HG03135 (cell line): ENCODE measurements at regions not wholly inside any gene's neighbourhood (a gene's known extent, or its start where the extent isn't known, plus 50 kb on each side); places are given as distances from the start of the nearest gene placed in this dataset.

Source experiments
- ATAC-seq: cut with Tn5 transposase; IDR thresholded peaks from one replicate; pipeline ENCODE4 v1.9.1; 2021; ENCODE audit warnings: mild to moderate bottlenecking, moderate library complexity; ENCODE audit not compliant: unreplicated experiment

DNA sequence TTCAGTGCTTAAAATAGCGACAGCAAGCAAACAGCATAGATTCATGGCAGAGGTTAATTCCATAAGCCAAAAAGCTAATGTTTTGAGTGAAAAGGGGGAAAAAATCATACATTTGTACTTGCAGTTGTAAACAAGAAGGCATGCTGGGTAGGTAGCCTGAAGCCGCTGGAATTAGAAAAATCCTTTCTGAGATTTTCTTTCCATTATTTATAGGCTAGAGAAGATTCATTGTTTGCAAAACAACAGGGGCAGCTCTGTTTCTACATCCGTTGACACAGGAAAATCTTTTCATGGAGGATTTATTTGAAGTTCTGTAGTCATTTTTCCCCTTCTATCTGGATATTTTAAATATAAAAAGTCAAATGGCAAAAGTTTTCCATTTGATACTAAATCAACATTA lies 843.9 kb downstream of the QKI start:
- no peak for ATAC-seq

DNA sequence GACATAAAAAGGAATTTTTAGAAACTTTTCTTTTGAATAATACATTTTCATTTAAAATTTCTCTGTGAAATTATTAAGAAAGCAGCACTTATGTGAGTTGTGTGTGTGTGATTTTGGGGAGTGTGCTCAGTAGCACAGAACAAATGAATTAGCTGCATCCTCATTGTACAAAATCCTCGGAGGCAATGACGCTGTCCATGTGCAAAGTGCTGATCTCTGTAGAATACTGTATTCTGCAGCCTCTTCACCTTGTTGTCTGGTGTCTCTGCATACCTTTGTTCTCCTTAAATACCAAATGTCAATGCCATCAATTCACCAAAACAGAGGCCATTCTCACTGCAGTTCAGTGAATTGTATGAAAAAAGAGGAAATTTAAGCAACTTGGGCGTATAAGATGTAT lies 838.4 kb downstream of the QKI start:
- no peak for ATAC-seq

DNA sequence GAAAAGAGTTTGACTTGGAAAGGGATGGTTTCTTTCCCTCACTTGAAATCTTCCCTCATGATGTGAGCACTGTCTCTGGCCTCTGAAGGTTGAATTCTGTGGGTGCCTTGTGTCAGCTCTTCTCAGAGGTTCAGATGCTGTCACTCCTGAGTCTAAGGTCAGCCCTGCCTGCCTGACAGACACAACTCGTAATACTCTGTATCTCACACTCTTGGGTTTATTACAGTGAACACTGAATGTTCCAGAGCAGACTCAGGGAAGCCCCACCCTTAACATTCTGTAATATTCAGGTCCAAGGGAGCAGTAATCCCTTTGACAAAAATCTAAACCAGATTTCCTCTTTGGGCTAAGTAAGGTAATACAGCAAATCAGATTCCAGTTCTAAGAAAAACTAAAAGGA lies 837.8 kb downstream of the QKI start:
- ATAC-seq: no peak

DNA sequence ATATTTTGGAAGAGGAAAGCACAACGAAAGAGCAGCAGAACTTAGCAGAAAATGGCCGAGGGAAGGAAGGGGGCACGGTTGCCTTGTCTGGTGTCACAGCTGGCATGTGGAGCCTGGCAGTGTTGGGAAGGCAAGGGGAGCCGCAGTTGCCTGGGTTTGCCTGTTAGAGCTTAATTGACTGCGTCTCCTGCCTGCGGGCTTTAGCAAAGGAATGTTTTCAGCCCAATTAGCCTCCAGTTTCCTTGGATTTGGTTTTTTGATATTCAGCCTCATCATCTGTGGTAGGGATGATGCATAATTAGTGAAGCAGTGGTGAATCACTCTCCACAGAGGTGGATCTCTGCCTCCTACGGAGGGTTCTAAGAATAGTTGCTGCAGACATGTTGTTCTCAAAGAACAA lies 832.6 kb downstream of the QKI start:
- no peak for ATAC-seq

DNA sequence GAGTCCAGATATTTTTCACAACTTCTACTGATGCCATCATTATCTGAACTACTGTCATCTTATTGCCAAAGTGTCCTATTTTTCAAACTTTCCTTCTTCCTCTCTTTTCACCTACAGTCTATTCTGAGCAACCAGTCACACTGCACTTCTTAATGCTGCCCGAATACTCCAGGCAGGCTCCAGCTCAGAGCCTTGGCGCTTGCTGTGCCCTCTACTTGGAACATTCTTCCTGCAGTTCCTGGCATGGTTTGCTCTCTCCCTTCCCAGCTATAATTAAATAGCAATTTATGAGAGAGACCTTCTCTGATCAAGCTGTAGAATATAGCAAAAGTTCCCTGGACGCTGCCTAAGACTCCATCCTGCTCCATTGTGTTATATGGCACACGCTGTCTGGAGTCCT lies 831.6 kb downstream of the QKI start:
- ATAC-seq: no peak

DNA sequence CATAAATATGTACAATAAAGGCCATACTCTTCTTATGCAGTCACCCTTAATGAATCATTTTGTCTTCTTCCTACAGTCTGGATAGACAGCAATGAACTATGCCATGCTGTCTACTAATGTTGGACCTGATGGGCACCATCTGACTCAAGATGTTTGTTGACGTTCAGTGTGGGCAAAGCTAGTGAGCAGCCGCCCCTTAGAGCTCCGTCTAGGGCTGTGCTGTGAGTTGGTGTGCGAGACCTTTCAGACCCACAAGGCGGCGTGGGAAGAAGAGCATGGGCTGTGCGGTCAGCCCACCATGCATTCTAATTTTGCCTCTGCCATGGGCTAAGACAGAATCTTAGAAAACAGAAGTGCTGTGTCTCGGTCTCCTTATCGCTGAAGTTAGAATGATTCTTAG lies 829.4 kb downstream of the QKI start:
- ATAC-seq: no peak

DNA sequence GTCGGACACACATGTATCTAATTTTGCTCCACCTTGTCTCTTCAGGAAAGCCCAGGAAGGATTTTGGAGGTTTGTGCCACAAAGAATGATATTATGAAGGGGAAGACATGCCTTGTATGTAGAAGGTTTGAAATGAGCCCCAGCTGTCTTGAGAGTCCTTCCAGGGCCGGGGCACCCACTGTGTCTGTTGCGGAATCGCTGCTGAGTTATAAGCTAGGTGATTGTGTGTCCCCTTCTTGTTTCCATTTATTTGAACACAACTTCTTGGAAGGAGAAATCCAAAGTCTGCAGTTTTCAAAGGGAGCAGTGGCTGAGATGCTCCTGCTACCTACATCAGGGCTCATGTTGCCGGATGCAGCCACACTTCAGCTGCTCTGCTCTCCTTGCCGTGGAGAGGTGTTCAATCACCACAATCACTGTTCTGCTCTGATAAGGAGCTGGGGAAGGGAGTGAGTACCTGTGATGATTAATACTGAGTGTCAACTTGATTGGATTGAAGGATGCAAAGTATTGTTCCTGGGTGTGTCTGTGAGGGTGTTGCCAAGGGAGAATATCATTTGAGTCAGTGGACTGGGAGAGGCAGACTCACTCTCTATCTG lies 828.6 kb downstream of the QKI start:
- ATAC-seq: no peak

DNA sequence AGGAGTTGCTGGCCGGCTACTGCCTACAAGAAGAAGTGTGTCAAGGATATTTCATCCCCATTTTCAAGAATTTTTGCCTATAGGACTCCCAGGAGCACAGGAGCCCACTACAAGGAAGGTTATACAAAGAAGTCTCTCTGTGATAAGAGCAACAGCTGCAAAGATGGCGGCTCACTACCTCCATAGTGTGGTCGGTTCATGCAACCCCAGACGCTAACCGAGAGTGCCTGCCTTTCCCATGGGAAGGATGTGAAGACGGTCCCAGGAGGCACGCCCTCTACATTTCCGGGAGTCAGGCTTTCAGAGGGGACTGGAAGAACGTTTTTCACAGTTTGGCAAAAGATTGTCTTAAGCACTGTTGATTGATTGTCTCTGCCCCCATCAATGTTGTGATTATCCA lies 816.3 kb downstream of the QKI start:
- no peak for ATAC-seq

DNA sequence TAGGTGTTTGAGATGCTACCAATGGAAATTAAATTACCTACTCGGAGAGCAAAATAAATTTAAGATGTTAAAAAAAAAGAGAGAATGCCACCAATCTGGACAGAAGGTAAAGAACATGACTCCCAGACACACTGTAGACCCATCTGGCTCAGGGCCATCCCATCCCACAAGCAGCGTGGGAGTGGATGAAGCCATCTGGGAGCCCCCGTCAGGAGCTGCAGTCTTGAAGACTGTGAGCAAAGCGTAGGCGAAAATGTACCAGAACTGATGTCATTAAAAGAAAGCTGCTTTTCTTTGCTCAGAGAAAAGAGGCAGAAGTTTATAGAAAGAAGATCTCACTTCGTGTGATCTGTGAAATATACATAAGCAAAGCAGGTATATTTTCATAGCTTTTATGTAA lies 815.7 kb downstream of the QKI start:
- ATAC-seq: no peak

DNA sequence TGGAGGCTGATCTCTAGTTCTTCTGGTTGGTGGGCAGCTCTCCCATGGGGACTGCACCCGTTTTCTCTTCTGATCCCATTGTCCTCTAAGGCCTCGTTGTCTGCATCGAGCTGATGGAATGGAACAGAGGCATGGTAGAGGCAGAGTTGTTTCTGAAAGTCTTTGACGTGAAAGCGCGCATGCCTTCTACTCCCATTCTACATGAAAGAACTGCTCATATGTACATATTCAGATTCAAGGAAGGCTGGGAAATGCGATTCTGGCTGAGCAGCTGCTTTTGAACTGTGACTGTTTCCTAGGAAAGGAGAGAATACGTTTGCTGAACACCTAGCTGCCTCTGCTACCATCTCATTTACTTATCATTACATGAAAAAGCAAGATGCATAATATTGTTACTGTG lies 815.2 kb downstream of the QKI start:
- ATAC-seq: no peak

DNA sequence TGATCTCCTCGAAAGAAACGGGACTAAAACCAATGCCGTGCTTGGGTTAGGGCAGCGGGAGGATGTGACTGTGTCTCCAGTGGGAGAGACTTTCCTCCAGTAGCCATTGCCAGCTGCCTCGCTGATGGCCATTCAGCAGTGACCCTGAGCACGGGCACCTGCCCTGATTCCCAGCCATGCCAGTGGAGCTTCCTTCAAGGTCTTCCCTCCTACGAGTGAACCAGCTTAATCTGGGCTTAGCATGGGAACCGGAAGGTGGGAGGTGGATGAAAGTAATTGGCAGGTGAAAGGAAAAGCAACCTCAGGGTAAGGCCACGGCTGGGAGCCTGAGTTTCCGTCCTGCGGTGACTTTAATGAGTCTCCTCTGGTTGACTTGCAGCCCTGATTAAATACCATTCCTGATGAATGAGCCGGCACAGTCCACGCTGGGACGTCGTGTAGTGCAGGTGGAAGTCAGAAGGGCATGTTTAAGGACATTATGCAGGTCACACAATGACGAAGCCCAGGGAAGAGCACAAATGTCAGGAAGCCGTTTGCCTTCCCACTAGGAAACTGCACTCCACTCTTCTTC lies 813.5 kb downstream of the QKI start:
- ATAC-seq: no peak

DNA sequence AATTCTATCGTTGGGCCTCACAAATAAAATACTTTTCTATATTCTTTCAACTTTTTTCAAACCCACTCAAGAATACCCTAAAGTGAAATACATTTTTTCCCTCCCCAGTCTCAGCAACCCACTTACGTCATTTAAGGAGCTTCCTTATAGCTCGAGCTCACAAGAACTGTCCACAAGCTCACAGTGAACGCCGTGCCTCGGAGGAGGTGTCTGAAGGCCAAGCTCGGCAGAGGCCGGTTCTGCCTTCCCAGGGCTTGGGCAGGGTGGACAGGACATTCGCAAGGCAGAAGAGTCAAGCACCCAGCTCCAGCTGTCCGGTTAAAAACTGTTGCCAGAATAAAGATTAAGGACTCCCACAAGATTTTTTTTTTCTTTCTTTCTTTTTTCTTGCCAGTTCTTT lies 802.3 kb downstream of the QKI start:
- no peak for ATAC-seq

DNA sequence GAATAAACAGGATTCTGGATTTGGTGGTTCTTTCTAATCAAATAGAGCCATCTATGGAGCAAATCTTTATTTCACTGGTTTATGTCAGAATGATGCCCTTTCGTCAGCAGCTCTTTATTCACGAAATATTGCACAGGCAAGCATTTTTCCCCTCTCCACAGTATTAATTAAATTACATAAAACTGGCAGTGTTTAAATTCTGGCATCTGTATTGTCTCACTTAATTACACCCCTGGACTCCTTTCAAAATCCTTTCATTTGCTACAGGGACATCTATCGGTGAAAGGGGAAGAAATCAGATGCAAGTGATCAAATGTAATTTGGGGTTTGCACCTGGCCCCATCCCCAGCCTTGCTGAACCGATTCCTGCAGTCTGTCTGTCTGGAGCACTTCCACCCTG lies 801.9 kb downstream of the QKI start:
- no peak for ATAC-seq

DNA sequence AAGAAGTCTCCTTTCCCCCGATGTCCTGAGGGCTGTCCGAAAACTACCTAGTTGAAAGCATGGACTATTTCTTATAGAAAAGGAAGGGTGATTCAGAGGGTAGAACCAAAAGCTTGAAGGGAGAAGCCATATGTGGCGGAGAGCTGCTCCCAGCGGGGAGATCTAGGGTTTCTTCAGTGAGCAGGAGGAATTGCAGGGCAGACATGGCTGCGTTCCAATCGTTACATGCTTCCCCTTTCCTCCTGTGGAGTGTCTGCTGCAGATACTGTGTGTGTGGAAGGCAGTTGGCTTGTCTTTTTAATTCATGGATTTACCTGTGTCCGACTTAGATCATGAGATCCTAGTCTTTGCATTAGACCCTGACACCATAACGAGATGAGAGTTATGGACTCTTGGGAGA lies 799.5 kb downstream of the QKI start:
- no peak for ATAC-seq

DNA sequence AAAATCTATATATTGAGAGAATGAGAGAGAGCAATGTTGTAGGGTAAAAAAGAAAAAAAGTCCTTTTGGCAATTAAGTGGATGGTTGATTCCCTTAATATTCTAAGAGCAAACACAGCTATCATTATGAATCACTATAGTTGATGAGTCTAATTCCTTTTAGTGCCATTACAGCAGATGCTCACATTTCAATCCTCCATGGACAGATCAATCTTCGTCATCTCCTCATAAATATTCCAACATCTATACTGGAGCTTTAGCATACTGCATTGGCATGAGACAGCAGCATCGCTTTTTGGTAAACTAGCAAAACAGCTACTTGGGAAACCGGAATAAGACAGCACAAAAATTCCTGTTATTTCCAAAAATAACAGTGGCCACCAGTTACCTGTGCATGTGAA lies 796.7 kb downstream of the QKI start:
- no peak for ATAC-seq

DNA sequence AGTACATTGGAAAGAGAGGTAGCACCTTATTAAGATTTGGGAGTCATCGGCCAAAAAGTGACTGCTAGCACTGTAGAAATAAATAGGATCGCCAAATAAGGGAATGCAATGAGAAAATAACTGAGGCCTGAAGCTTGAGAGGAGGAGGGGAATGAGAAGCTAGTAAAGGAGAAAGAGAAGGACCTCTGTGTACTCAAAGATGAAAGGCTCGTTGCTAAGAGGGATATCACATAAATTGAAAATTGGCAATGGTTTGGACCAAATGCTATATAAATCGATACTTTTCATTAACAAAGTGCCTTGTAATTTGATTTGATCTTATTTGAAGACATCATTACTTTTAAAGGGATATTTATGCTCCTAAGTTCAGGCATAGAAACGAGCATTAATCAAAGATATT lies 796.3 kb downstream of the QKI start:
- ATAC-seq: no peak

DNA sequence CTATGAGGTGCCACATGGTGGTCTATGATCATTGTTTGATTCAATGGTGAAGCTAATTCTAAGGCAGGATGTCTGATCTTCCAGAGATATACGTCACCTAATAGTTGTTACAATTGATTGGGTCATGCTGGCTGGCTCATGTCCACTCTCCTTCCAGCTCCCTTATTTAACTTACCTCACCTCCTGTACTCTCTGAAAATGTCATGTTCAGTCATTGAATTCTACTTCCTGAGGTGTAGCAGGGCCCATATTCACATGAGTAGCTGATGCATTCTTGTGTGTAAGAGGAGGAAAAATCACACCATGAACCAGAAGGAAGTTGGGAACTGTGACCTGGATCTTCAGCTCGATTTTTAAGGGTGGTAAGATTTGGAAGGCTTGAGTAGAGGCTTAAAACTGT lies 795.8 kb downstream of the QKI start:
- ATAC-seq: no peak

DNA sequence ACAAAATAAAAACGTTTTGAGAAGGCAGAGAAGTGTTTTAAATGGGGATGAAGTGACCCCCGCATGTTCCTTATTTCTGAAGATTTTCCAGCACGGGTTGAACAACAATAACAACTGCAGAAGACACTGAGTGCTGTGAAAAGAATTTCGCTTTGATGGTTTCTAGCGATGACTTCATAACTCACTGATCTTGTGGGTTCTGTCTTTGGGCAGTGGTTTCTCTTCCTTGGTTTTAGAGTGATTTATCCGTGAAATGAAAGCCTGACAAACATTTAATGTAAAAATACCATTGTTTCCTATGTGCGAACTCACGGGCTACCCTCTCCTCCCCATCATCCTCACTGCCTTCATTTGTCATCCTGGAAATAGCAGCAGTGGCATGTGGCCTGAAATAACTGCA lies 793.9 kb downstream of the QKI start:
- no peak for ATAC-seq

DNA sequence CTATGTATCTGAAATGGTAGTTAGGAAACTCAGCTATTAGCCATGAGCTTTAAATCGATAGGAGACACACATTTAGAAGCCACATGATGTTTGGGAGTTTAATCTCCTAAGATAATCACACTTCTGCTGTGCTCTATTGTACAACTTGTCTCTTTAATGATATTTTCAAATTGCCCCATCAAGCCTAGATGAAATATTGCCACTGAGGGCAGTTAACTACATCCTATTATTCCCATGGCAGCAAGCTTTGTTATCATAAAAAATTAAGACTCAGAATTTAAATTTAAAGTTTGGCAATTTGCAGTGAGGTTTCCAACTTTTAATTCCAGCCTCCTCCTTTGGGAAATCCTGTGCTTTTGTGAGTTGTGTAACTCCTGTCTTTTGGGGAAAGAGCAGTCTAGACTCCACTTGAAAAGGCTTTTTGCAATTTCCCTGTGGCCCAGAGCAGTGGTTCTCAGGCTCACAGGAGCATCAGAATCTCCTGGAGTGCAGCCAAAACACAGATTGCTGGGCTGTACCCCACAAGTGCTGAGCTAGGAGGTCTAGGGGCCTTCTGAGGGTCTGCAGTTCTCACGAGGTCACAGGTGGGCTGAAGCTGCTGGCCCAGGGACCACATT lies 792.4 kb downstream of the QKI start:
- ATAC-seq: no peak

DNA sequence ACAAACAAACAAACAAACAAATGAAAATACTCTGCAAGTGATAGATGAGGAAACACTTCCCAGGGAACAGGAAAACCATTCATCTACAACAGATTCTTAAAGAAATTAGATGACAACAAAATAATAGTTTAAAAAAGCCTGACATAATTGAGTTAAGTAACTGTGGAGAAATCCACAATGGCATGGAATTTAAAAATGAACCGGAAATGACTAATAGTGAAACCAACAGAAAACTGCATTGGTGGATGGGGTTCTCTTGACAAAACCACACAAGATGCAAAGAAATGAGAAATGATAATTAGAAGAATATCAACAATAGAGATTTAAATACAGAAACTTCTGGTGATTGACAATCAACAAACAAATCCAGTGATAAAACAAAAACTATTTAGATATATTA lies 785.6 kb downstream of the QKI start:
- ATAC-seq: no peak

DNA sequence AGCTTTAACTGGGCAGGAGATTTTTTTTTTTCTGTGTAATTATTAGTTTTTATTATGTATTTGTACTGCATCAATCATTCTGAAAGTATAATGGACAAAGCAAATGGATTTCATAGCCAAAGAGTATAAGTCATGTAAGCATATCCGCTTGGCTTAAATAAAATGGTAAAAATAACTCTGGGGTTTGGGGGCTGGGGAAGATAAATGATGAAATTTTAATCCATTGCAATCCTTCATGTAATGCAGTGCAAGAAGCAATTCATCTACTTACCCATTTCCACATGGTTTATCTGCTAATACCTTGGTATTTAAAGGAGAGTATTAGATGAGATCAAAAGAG lies 781.4 kb downstream of the QKI start:
- ATAC-seq: no peak

DNA sequence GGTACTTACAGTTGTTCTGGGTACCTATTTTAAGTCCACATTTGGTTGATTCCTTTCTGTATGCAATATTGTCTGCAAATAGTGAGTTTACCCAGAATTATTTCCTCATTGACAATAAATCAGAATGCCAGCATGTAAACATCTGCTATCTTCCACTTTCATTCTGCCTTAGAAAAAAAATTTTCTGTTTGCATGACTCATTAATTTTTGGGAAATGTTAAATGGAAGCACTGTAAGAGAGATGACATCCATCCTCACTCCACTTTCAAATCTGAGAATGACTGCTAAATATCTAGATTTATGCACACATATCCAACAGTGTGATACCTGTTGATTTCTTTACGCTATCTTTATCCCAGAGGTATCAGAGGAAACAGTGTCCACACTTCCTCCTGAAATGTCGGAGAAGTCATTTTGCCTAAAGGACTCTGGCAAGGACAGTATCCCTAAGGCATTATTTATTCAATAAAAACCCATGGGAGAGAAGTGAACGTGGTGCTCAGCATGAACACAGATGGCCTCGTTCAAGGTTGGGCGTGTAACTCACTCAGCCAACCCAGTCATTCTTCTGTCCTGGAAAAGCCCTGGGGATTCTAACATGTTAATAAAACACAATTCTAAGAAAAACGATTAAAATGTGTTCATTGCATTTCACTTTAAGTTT lies 780.9 kb downstream of the QKI start:
- no peak for ATAC-seq

DNA sequence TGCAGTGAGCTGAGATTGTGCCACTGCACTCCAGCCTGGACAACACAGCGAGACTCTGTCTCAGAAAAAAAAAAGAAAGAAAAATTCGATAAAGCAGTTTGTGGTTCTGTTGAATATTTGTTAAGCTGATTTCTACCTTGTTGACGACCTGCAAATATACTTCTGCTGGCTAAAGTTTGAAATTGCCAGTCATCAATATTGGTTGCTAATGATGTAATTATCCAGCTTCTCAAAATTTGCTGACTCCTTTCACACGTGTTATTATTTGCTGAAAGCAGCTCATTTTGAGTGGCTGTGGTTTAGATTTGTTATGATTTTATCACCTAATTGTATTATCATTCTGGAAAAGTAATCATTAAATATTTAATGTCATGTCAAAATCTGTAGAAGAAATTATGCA lies 774.3 kb downstream of the QKI start:
- ATAC-seq: no peak
